GM21526 (cell line): ENCODE measurements at regions not wholly inside any gene's neighbourhood (a gene's known extent, or its start where the extent isn't known, plus 50 kb on each side); places are given as distances from the start of the nearest gene placed in this dataset.

Experiments
- ATAC-seq: cut with Tn5 transposase; IDR thresholded peaks from one replicate; pipeline ENCODE4 v1.9.1; 2021; ENCODE audit warnings: moderate library complexity; ENCODE audit not compliant: unreplicated experiment, low FRiP score

GRCh38 chr22:22084089-22084711 lies 101.6 kb upstream of the TOP3B start:
- no peak for ATAC-seq

- no peak for ATAC-seq
Observed at GRCh38 chr22:22082960-22083359, 100.4 kb upstream of the TOP3B start.

GRCh38 chr22:22082229-22082835 lies 99.7 kb upstream of the TOP3B start:
- no peak for ATAC-seq

- ATAC-seq = no peak
Observed at GRCh38 chr22:22080270-22080669, 97.7 kb upstream of the TOP3B start.

- ATAC-seq = no peak
Observed at GRCh38 chr22:22079404-22080148, 97.0 kb upstream of the TOP3B start.

- ATAC-seq = no peak
Observed at GRCh38 chr22:22078329-22078728, 95.7 kb upstream of the TOP3B start.

- no peak for ATAC-seq
Observed at GRCh38 chr22:22076932-22077703, 94.5 kb upstream of the TOP3B start.

GRCh38 chr22:22076361-22076760 lies 93.8 kb upstream of the TOP3B start:
- no peak for ATAC-seq

- ATAC-seq = no peak
Observed at GRCh38 chr22:22075382-22076163, 93.0 kb upstream of the TOP3B start.

- ATAC-seq = no peak
Observed at GRCh38 chr22:22074634-22075381, 92.2 kb upstream of the TOP3B start.

- no peak for ATAC-seq
Observed at GRCh38 chr22:22073769-22074561, 91.4 kb upstream of the TOP3B start.

- ATAC-seq = no peak
Observed at GRCh38 chr22:22072169-22072836, 89.7 kb upstream of the TOP3B start.

GRCh38 chr22:22071455-22071854 lies 88.9 kb upstream of the TOP3B start:
- ATAC-seq = no peak

- no peak for ATAC-seq
Observed at GRCh38 chr22:22070371-22070824, 87.8 kb upstream of the TOP3B start.

- ATAC-seq = no peak
Observed at GRCh38 chr22:22069450-22070370, 87.1 kb upstream of the TOP3B start.

GRCh38 chr22:22068657-22069056 lies 86.1 kb upstream of the TOP3B start:
- no peak for ATAC-seq

- ATAC-seq = no peak
Observed at GRCh38 chr22:22068025-22068424, 85.4 kb upstream of the TOP3B start.
